ENCODE measurements at regions not wholly inside any gene's neighbourhood (a gene's known extent, or its start where the extent isn't known, plus 50 kb on each side); places are given as distances from the start of the nearest gene placed in this dataset.

GRCh38 chr2:176843208-176843607 lies 369.4 kb upstream of the HNRNPA3 start:
- TF ChIP-seq, protein P1, sequence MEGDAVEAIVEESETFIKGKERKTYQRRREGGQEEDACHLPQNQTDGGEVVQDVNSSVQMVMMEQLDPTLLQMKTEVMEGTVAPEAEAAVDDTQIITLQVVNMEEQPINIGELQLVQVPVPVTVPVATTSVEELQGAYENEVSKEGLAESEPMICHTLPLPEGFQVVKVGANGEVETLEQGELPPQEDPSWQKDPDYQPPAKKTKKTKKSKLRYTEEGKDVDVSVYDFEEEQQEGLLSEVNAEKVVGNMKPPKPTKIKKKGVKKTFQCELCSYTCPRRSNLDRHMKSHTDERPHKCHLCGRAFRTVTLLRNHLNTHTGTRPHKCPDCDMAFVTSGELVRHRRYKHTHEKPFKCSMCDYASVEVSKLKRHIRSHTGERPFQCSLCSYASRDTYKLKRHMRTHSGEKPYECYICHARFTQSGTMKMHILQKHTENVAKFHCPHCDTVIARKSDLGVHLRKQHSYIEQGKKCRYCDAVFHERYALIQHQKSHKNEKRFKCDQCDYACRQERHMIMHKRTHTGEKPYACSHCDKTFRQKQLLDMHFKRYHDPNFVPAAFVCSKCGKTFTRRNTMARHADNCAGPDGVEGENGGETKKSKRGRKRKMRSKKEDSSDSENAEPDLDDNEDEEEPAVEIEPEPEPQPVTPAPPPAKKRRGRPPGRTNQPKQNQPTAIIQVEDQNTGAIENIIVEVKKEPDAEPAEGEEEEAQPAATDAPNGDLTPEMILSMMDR (conservative IDR thresholded peaks at IDR 0.05), result no peak
- no peak for TF ChIP-seq EZH2 (IDR thresholded peaks at IDR 0.05; ENCODE audit: low read depth)

Data from PC-9 (cell line).